Mesothelial cell of epicardium (in vitro differentiated cells): ENCODE measurements at regions not wholly inside any gene's neighbourhood (a gene's known extent, or its start where the extent isn't known, plus 50 kb on each side); places are given as distances from the start of the nearest gene placed in this dataset.

Experiments
- DNase-seq, 2 experiments: peaks; one replicate each; pipeline ENCODE4 v3.0.0; 2021; ENCODE audit warnings: low spot score in 2 of 2; ENCODE audit not compliant: unreplicated experiment in 2 of 2
- H3K27ac Mint-ChIP-seq: 2 replicates; pipeline ENCODE4 v1.8.0; 2021; ENCODE audit warnings: mixed read lengths
- H3K27me3 Mint-ChIP-seq: 2 replicates; pipeline ENCODE4 v1.8.0; 2021; ENCODE audit warnings: low read depth, mixed read lengths
- H3K36me3 Mint-ChIP-seq: 2 replicates; pipeline ENCODE4 v1.8.0; 2021; ENCODE audit warnings: mixed read lengths
- H3K4me1 Mint-ChIP-seq: 2 replicates; pipeline ENCODE4 v1.8.0; 2021; ENCODE audit warnings: mixed read lengths
- H3K4me3 Mint-ChIP-seq: 2 replicates; pipeline ENCODE4 v1.8.0; 2021; ENCODE audit warnings: mild to moderate bottlenecking, moderate library complexity, mixed read lengths
- H3K9me3 Mint-ChIP-seq: 2 replicates; pipeline ENCODE4 v1.8.0; 2021; ENCODE audit warnings: mixed read lengths
- TF ChIP-seq, protein P1 (sequence below): fragments of 200-600 bp; sonication (generic); IDR thresholded peaks from one replicate; pipeline ENCODE4 v1.5.0; 2021; ENCODE audit warnings: antibody characterized with exemption; ENCODE audit not compliant: unreplicated experiment

GRCh38 chr1:55339681-55340080, 124.5 kb upstream of the USP24 start:
- no peaks in the 10 kb centered on the region for H3K4me1 Mint-ChIP-seq
- peaks cover 20% of the 10 kb centered on the region for H3K9me3 Mint-ChIP-seq
- TF ChIP-seq, protein P1, sequence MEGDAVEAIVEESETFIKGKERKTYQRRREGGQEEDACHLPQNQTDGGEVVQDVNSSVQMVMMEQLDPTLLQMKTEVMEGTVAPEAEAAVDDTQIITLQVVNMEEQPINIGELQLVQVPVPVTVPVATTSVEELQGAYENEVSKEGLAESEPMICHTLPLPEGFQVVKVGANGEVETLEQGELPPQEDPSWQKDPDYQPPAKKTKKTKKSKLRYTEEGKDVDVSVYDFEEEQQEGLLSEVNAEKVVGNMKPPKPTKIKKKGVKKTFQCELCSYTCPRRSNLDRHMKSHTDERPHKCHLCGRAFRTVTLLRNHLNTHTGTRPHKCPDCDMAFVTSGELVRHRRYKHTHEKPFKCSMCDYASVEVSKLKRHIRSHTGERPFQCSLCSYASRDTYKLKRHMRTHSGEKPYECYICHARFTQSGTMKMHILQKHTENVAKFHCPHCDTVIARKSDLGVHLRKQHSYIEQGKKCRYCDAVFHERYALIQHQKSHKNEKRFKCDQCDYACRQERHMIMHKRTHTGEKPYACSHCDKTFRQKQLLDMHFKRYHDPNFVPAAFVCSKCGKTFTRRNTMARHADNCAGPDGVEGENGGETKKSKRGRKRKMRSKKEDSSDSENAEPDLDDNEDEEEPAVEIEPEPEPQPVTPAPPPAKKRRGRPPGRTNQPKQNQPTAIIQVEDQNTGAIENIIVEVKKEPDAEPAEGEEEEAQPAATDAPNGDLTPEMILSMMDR, result no peak
- H3K27me3 Mint-ChIP-seq, result no peaks in the 10 kb centered on the region
- no peak overlapping the region for H3K4me3 Mint-ChIP-seq
- no peaks in the 10 kb centered on the region for H3K36me3 Mint-ChIP-seq
- H3K27ac Mint-ChIP-seq, result no peak overlapping the region
- DNase-seq, result no peak

DNA sequence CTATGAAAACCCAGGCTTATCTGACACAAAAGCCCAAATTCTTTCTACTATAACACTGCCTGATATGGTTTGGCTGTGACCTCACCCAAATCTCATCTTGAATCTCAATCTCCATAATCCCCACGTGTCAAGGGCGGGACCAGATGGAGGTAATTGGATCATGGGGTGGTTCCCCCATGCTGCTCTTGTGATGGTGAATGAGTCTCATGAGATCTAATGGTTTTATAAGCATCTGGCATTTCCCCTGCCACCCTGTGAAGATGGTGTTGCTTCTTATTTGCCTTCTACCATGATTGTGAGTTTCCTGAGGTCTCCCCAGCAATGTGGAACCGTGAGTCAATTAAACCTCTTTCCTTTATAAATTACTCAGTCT, 123.3 kb upstream of the USP24 start:
- no peak overlapping the region for H3K4me3 Mint-ChIP-seq
- H3K9me3 Mint-ChIP-seq, result peaks cover 20% of the 10 kb centered on the region

GRCh38 chr1:55337801-55338447, 122.8 kb upstream of the USP24 start:
- DNase-seq, result no peak
- Mint-ChIP-seq H3K4me1 (no peaks in the 10 kb centered on the region), H3K27me3 (no peaks in the 10 kb centered on the region), H3K9me3 (peaks cover 20% of the 10 kb centered on the region), H3K27ac (no peak overlapping the region), H3K4me3 (no peak overlapping the region), H3K36me3 (no peaks in the 10 kb centered on the region)
- TF ChIP-seq, protein P1, result no peak

More for the DNA sequence above, 123.3 kb upstream of the USP24 start:
- Mint-ChIP-seq H3K27me3 (no peaks in the 10 kb centered on the region), H3K36me3 (no peaks in the 10 kb centered on the region), H3K4me1 (no peaks in the 10 kb centered on the region), H3K27ac (no peak overlapping the region)
- no peak for DNase-seq
- TF ChIP-seq, protein P1, result no peak

DNA sequence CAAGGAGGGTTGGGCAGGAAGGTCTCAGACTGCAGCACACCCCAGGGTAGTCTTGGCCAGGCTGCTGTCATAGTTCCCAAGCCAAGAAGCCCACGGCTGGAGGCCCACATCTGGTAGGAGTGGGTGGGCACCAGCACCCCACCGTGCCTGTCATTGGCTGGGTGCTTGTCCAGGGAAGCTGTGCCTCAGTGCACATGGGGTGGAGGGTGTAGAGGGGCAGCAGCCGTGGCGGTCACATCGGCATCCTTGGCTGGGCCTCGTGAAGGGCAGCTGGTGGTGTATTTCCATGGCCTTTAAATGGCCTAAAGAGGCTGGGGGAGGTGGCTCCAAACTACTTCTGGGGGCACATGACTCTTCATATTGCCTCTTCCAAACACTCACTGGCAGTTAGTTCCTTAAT, 119.6 kb upstream of the USP24 start:
- H3K27me3 Mint-ChIP-seq, result no peaks in the 10 kb centered on the region
- no peak overlapping the region for H3K27ac Mint-ChIP-seq
- TF ChIP-seq, protein P1, result no peak
- no peaks in the 10 kb centered on the region for H3K36me3 Mint-ChIP-seq
- peaks cover 7% of the 10 kb centered on the region for H3K9me3 Mint-ChIP-seq
- DNase-seq, result no peak
- peaks cover 4% of the 10 kb centered on the region for H3K4me1 Mint-ChIP-seq
- H3K4me3 Mint-ChIP-seq, result no peak overlapping the region

DNA sequence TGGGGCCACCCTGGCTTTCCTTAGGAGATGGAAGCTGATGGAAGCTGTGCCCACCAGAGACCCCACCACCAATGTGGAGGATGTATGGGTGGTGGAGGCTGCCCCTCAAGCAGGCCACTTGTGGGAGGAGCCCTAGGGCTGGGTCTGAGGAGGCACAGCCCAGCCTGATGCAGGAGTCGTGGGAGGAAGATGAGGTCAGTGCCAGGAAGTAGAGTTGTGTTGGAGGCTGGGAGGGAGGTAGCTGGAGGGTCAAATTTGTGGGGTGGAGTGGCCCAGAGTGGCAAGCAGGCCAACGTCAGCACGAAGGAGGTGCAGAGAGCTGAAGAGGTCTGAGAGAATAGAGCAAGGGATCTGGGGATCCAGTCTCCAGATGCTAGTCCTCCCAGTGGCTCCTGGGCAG, 119.0 kb upstream of the USP24 start:
- Mint-ChIP-seq H3K27me3 (no peaks in the 10 kb centered on the region), H3K4me3 (no peak overlapping the region), H3K36me3 (no peaks in the 10 kb centered on the region), H3K4me1 (peaks cover 5% of the 10 kb centered on the region), H3K9me3 (peaks cover 3% of the 10 kb centered on the region), H3K27ac (no peak overlapping the region)
- TF ChIP-seq, protein P1, result no peak
- DNase-seq, result no peak

GRCh38 chr1:55333461-55333860, 118.3 kb upstream of the USP24 start:
- H3K4me1 Mint-ChIP-seq, result peaks cover 11% of the 10 kb centered on the region
- H3K4me3 Mint-ChIP-seq, result no peak overlapping the region
- DNase-seq, result no peak
- TF ChIP-seq, protein P1, result no peak
- no peaks in the 10 kb centered on the region for H3K9me3 Mint-ChIP-seq
- H3K27ac Mint-ChIP-seq, result no peak overlapping the region
- no peaks in the 10 kb centered on the region for H3K36me3 Mint-ChIP-seq
- no peaks in the 10 kb centered on the region for H3K27me3 Mint-ChIP-seq
